DMS79 treated with DMSO at 0.1 percent for 48 hours (cell line): ENCODE measurements at regions not wholly inside any gene's neighbourhood (a gene's known extent, or its start where the extent isn't known, plus 50 kb on each side); places are given as distances from the start of the nearest gene placed in this dataset.

Source experiments
- DNase-seq: peaks from one replicate; lab custom pipeline; 2025; lab: John Stamatoyannopoulos, UW

DNA sequence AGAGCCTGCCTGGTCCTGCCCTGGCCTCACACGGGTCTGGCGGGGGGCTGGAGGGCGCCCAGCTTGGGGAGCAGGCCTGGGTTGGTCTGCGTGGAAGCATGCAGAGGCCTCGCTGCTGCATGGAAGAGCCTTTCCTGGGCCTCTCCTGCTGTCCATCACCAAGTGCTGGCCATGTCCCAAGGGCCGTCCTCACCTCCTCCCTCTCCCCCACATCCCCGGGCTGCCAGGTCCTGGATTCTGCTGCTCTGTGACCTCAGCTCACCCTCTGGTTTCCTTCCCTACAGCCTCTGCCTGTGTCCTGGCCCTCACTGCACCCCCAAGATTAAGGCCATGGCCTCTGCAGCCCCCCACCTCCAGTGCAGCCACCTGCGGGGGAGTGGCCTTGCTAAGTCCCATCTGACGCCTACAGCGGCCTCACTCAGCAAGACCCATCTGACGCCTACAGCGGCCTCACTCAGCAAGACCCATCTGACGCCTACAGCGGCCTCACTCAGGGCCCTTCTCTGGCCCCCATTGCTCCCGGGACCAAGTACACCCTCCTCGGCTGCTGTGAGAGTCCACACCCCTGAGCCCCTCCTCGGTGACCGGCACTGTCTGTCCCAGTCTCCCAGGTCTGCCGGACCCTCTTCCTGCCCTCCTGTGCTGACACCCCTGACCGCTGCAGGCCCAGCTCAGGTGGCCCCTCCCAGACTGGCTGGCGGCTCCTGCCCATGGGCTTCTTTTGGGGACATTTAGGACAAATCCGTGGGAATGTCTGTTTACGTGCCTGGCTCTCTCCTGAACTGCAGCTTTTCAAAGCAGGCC lies 119.5 kb upstream of the B3GAT1 start:
- no peak for DNase-seq

DNA sequence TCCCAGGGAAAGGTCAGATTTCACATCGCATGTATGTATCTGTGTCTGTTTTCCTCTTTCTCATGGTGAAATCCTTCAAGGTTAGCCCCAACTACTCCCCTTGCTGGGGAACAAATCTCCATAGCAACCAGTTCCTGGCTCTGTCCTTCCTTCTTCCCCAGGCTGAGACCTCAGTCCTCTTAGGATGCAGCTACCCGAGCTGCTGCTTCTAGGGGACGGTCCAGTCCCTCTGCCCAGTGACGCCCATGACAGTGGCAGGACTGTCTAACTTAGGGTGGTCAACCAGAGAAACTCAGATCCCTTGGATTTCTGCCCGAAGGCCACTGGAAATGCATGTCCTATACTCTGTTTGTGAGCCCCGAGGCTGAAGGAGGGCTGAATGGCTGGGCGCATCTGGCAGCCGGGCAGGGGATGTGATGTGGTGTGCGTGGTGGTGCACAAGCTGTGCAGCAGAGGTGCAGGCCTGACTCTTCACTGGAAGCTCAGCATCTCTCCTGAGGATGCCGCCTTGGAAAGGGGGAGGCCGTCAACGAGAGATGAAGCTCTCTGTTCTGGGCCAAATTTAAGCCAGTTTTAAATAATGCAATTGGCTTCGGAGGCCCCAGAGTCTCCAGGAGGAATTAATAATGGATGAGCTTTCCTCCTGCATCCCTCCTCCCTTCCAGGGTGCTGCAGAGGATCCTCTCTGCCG lies 118.7 kb upstream of the B3GAT1 start:
- no peak for DNase-seq

DNA sequence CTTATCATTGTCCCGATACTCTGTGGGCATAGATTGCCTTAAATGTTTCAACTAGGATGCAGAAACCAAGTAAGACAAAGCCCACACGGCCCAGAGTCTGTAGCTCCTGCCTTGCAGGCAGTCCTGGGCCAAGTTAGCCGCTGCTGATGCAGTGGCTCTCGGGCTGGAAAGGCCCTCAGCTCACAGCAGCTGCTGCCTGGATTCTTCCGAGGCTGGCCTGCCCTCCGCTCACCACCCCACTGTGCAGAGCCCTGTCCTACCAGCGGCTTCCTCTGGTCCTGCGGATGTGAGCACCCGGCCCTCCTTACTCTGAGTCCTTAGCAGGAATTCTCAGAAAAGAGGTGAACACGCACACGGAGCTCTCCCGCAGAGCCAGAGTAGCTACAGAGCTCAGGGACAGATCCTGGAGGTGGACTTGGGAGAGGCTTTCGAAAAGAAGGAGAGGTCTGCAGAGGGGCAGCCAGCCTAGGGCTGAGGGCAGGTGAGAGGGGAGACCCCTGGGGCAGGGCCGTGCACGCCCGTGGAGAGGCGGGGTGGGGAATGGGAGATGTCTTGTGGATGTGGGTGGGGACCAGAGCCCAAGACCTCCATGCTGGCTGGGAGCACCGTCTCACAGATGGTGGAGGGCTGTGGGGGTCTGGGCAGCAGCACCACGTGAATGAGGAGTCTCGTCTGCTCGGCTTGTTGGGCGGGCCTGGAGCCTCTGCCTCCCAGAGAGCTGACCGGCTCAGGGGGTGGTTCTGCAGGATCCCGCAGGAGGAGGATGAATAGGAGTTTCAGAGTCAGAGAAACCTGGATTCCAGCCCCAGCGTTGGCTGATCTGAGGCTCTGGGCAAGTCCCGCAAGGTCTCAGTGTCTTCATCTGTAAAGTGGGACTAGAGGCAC lies 117.4 kb upstream of the B3GAT1 start:
- DNase-seq, result no peak

DNA sequence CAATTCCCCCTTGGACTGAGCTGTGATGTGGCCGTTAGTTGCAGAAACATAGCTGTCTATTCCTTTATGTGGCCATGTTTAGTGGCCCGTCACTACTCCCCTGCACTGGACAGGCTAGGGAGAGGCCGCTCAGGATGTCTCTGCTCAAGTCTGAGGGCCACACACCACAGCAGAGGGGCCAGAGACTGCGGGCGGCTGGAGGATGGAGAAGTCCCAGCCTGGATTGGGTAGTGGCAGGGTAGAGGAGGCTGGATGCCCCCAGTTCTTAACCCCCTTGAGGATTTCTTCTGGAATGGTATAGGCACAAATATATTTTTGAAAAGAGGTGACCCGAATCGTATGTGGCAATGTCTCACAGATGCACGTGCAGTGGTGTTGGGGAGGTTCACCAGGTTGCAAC lies 116.4 kb upstream of the B3GAT1 start:
- no peak for DNase-seq

DNA sequence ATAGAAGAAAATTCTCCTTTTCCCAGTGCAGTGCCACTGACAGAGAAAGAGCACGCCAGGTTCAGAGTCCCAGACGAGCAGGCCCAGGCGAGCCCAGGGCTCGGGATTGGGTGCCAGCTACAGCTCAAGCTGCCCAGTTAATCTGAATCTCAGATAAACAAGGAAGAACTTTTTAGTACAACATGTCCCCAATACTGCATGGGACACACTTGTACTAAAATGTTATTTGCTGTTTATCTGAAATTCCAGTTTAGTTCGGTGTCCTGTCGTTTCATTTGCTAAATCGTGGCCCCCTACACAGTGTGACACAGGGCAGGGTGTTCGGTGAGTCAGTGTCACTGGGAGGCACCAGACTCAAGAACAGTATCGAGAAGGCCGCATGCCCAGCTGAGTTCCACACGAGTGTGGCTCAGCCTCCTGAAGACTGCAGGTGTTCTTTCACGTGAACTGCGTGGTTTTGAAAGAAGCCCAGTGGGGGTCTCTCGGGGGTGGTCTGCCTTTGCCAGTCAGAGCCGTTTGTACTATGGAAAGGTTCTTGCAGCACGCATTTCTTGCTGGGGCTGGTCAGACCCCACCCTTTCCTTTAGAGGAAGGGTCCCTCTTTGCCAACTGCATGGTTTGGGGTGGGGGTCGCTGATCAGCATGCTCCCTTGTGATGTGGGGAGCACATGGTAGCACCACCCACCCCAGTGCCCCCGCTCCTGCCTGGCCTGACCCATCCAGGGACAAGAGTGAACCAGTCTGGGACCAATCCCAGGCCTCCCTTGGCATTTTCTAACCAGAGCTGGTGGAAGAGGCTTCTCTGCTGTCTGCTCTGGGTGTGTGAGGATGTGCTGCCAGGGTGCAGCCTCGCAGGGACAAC lies 115.6 kb upstream of the B3GAT1 start:
- DNase-seq, result no peak

DNA sequence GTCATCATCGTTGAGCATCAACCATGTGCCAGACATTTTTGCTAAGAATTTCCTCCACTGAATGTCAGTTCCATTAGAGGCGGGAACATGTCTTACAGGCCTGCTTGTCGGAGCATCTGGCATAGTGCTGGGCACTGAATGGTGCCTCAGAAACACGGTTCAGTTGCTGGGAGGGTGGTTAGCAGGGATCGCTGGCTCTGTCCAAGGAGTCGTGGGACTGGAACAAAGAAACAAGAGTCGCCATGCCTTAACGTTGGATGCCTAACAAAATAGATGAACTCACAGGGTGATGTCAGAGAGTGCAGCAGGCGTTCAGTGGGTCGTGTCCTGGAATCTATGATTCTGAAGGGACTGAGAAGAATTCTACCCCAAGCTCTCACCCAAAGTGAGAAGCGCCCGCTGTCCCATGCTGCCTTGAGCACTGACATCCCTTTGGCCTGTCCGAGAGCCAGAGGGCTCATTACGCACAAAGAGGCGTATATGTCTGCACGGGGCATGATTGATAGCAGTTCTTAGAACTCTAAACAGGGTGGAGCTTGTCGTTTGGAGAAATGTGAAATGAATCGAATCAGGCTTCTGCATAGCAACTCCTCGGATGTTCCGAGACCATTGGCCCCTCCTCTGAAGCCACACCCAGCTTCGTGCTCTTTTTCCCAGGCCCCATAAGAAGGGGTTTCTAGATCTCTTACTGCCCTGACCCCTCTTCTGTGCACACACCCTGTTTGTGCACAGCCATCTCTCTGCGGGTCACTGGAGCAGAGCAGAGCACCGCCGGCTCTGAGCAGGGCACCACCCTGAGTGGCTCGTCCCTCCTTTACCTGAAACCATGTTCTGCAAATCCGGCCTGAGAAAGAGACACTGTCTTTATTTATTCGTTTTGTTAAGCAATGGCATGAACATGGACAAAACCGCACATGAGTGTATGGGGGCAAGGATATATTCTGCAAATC lies 113.1 kb upstream of the B3GAT1 start:
- no peak for DNase-seq

DNA sequence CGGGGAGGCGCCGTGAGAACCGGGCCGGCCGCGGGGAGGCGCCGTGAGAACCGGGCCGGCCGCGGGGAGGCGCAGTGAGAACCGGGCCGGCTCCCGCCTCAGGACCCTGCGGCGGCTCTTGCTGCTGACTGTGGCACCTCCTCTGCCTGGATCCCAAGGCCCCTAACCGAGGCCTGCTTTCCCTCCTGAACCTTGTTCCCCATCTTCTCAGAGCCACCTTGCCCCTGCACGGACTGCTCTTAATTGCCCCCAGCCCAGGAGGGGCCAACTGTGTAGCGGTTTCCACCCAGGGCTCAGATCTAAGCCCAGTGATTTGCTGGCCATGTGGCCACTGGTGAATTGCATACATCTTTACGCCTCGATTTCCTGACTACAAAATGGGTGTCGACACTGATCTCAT lies 112.2 kb upstream of the B3GAT1 start:
- no peak for DNase-seq

DNA sequence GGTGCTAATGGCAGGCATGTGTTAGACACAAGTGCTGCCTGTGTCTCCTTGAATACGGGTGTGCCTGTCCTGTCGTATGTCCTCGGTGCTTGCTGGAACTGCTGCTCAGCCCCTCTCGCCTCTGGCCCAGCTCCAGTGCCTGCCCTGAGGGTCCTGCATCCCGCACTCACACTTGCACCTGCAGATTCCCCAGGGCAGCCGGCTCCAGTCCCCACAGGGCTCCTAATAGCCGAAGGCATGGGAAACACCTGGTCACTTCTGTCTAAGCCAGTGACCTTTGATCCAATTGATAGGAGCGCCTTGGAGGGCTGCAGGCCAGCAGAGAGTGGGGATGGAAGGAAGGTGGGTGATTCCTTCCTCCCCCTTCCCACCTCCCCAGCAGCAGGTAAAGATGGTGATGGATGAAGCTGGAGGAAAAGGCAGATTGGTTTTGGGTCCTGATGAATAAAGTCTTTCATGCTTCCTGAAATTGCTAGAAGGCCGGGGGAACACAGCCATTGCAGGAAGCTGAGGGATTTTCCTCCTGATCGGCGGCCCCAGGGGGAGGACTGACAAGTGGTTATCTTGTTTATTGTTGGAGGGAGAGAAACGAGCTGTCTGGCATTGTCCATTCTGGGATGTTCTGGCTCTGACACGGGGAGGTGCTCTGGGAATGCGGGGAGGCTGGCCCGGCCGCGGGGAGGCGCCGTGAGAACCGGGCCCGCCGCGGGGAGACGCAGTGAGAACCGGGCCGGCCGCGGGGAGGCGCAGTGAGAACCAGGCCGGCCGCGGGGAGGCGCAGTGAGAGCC lies 110.9 kb upstream of the B3GAT1 start:
- peak; percentile 19 for DNase-seq

DNA sequence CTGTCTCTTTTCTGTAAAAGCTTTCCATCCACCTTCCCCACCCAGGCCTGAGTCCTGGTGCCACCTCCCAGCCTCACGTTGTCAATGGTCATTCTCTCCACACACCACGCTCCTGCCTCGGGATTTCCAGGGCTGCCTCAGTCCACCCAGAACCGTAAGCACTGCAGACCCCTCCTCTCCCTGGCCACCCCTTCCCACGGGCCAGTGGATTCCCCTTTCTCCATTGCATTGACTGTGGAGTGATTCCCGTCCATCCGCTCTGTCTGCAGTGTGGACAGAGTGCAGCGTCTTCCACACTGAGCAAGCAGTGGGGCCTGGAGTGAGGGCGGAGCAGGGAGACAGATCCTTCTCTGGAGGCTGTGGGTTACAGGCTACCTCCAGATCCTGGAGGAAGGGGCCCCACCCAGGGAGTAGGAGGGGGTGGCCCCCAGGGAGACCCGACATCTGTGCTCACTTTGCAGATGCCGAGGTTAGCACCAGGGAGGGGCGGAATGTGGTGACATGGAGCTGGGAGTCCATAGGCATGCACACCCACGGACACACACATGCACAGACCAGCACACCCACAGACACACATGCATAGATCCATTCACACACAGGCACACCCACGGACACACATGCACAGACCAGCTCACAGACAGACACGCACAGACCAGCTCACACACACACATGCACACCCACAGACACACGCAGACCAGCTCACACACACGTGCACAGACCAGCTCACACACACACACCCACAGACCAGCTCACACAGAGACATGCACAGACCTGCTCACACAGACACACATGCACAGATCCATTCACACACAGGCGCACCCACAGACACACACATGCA lies 109.6 kb upstream of the B3GAT1 start:
- DNase-seq, result no peak

DNA sequence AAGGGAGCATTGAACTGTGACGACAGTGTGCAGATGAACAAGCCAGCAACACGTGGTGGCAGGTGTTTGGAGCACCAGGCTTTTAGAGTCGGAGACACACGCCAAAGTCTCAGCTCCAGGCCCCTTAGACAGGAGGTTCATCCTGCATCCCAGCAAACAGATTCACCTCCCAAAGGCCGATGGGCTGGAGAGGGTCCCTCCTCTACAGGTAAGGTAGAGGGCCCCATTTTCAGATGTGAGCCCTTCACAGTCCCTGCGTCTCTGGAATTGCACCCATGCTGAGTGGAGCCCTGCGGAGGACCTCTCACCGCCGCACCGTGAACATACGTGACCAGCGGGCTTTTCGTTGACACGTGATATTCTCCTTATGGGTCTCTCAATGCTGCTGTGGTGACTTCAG lies 109.0 kb upstream of the B3GAT1 start:
- DNase-seq, result no peak

DNA sequence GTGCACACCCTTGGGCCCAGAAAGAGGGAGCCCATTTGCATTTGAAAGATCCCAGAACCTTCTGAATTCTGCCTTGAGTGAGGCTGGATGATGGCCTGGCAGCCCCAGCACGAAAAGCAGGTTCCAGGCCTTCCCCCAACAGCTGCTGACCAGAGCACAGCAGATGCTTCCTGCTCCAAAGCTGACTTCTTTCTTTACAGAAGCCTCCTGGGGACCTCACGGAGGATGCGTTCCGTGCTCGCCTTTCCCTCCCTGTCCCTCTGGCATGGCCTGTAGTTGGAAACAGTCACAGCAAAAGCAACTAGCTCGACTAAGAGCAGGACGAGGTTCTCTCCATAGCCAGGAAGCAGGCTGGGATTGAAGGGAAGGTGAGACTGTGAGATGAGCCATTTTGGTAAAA lies 107.7 kb upstream of the B3GAT1 start:
- no peak for DNase-seq

DNA sequence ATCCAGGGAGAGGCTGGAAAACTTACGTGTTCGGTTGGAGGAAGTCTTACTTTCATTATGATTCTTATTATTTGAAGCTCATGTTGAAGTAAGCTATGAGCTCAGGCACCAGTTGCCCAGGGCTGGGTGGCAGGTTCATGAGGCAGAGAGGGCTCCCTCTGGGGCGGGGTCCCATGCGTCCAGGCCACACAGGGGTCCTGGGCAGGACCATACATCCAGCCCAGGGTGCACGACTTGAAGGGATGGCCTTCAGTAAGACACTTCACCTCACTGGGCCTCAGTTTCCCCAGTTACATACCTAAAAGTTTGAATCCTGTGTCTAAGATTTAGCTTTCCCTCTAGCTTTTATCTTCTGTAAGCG lies 107.3 kb upstream of the B3GAT1 start:
- DNase-seq, result no peak

DNA sequence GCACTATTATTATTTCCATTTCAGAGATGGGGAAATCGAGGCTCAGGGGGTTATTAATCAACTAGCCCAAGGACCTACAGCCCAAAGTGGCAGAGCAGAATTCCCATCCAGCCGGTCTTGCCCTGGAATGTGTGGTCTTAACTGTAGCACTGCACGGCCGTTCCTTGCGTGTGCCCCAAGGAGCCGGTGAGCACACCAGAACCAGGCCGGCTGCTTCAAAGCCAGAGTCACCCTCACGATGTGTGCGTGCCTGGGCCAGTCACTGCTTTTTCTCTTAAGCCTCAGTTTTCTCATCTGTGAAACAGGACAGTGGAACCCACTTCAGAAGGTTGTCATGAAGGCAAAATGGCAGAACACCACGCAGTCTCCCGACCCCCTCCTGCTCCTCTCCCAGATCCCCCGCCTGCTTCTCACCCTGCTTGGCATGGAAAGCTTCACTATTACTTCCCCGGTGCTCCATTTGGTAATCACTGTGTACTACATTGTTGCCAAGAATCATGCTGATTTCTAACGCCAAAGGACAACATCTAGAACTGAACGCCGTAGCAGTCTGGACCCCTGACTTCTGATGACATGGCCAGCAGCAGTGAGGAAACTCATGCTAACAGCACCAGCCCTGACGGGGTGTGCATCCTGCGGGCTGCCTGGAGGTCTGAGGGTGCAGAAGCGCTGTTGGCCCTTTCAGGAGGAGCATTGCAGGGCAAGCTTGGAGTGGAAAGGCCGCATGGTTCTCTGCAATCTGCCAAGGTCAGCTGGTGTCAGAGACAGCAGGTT lies 106.8 kb upstream of the B3GAT1 start:
- no peak for DNase-seq

DNA sequence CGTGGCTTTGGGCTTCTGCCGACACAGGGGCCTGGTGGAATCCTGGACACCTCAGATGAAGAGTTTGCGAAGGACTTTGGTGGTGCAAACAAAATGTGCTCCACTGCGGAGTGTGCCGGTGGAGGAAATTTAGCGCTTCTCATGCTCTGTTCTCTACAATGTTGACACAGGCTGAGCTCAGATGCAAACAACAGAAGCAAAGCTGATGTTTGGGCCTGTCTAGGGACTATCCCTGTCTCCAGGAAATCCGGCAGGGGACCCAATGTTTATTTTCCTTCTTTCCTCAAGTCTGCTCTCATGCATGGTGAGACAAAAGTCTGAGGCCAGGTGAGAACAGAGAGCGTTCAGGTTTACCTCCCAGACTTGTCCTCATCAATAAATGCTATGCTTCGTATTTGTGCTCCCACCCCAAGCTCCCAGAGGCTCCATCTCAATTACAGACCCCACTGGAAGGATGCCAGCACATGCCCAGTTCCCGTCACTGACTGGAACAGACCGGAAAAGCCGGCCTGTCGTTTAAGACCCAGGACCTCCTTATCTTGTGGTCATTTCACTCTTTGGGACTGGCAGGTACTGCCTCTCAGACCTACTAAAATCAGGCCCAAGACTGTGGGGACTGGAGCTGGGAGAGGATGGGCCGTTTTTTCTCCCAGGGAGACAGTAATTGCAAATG lies 105.7 kb upstream of the B3GAT1 start:
- no peak for DNase-seq

DNA sequence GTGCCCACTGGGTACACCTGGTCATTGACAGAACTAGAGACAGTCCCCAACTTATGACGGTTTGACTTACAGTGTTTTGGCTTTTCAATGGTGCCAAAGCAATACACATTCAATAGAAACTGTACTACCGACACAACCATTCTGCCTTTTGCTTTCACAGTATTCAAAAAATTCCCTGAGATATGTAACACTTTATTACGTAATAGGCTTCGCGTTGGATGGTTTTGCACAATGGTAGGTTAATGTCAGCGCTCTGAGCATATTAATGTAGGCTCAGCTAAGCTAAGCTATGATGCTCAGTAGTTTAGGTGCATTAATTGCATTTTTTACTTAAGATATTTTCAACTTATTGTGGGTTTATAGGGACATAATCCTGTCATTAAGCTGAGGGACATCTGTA lies 105.1 kb upstream of the B3GAT1 start:
- no peak for DNase-seq

DNA sequence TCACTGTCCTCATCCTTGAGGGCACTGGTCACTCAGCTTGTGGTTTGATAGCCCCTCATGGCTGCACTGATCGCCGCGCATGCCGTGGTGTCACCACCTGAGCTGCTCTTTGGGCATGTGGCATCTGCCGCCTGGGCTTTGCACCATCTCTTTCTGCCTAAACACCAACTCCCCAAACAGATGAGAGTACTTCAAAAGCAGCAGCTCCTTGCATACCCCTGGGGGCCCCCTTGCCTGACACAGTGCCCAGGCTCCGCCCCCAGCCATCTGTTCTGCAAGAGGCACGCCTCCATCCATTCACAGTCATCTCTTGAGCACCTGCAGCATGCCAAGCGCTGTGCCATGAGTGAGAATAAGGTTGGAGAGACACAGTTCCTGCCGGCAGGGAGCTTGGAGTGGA lies 104.5 kb upstream of the B3GAT1 start:
- DNase-seq, result peak; percentile 52

DNA sequence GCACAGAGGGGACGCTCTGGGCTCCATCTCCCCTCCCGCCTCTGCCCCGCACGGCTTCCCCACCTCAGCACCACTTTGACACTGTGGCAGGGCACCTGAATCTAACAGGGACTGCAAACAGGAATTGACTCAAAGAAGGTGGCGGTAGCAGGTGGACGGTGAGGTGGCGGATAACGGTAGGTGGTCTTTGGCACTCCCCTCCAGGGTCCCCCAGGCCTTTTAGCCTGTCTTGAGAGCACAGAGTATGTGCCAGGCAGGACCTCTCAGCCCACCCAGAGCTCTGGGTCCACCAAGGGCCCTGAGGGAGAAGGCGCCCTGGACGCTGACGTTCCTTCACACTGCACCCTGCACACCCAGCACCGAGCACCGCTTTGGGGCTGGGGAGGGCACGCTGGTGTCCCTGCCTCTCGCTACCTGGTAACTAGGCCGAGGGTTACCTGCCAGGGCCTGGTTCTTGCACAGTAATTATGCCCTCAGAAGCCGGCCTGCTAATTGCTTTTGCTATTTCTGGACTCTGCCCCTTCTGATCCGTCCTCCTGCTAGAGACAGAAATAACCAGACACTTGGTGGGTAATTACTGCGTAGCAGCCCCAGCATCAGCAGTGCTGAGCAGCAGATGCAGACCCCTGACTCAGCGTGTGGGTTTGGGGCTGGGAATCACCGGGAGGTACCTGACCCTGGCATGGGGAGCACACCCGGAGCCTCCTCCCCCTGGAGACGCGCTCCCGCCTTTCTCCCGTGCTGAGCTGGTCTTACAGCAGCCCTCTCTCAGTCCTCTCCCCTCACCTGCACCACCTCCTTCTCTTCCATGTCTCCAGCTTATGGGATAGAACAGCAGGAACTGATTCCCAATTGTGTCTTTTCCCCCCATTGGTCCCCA lies 103.3 kb upstream of the B3GAT1 start:
- DNase-seq, result no peak
